Karpas-422 (cell line): ENCODE measurements at regions not wholly inside any gene's neighbourhood (a gene's known extent, or its start where the extent isn't known, plus 50 kb on each side); places are given as distances from the start of the nearest gene placed in this dataset.

Source experiments
- DNase-seq: peaks from one replicate; pipeline ENCODE4 v3.0.0-alpha.2; 2015
- H2AFZ ChIP-seq: fragments of 200-600 bp; sonication (generic); 2 replicates; pipeline ENCODE4 v1.6.1; 2014; ENCODE audit warnings: antibody characterized with exemption, low read length, mixed read lengths
- H3K27ac ChIP-seq: fragments of 200-600 bp; sonication (generic); 2 replicates; pipeline ENCODE4 v1.5.1; 2014; ENCODE audit warnings: mild to moderate bottlenecking, low read length, moderate library complexity
- H3K27me3 ChIP-seq: fragments of 200-600 bp; sonication (generic); 2 replicates; pipeline ENCODE4 v1.6.1; 2014; ENCODE audit warnings: low read length, mixed read lengths
- H3K36me3 ChIP-seq: fragments of 200-600 bp; sonication (generic); 2 replicates; pipeline ENCODE4 v1.6.1; 2014; ENCODE audit warnings: low read length, mixed read lengths; ENCODE audit not compliant: insufficient read depth
- H3K4me1 ChIP-seq: fragments of 200-600 bp; sonication (generic); 2 replicates; pipeline ENCODE4 v1.6.1; 2014; ENCODE audit warnings: mild to moderate bottlenecking, low read length, mixed read lengths
- H3K4me2 ChIP-seq: fragments of 200-600 bp; sonication (generic); 2 replicates; pipeline ENCODE4 v1.6.1; 2014; ENCODE audit warnings: low read length, low read depth, mild to moderate bottlenecking; ENCODE audit not compliant: poor library complexity, severe bottlenecking
- H3K4me3 ChIP-seq: fragments of 200-600 bp; sonication (generic); 2 replicates; pipeline ENCODE4 v1.5.1; 2014; ENCODE audit warnings: mild to moderate bottlenecking, antibody characterized with exemption, low read length, mixed read lengths
- H3K79me2 ChIP-seq: fragments of 200-600 bp; sonication (generic); 2 replicates; pipeline ENCODE4 v1.6.1; 2014; ENCODE audit warnings: mild to moderate bottlenecking, low read length, mixed read lengths
- H3K9ac ChIP-seq: fragments of 200-600 bp; sonication (generic); 2 replicates; pipeline ENCODE4 v1.6.0; 2014; ENCODE audit warnings: low read length
- H3K9me2 ChIP-seq: fragments of 200-600 bp; sonication (generic), shearing (Covaris generic); replicated peaks from 2 replicates; pipeline ENCODE4 v1.6.0; 2014; ENCODE audit warnings: mild to moderate bottlenecking, low read length, moderate library complexity; ENCODE audit not compliant: insufficient read depth
- H3K9me3 ChIP-seq: fragments of 300-700, 200-600 bp; sonication (generic); 2 replicates; pipeline ENCODE4 v1.6.1; 2014; ENCODE audit warnings: low read length, mixed read lengths
- H4K20me1 ChIP-seq: fragments of 200-600 bp; sonication (generic); 2 replicates; pipeline ENCODE4 v1.6.1; 2014; ENCODE audit warnings: mild to moderate bottlenecking, antibody characterized with exemption, low read length, low read depth; ENCODE audit not compliant: insufficient read depth

DNA sequence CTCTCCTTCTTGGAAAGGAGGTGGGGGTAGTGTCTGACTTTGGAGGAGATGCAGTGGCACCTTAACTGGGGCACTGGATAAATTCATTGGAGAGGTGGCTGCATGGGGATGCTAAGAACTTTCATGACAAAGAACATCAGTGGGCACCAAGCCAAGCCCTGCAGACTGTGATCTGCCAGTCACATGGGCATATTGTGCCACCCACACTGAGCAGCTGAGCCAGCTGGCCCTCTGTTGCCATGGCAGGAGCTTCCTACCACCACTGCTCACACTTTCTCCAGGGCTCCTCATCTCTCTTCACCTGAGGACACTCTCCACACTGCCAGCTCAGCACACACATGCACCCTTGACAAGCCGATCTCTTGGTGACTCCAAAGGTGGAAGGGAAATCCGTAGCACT lies 715.6 kb downstream of the QKI start:
- no peak overlapping the region for H3K9ac ChIP-seq
- H3K4me2 ChIP-seq = no peak overlapping the region
- no peaks in the 10 kb centered on the region for H3K36me3 ChIP-seq
- no peaks in the 10 kb centered on the region for H3K79me2 ChIP-seq
- H3K4me3 ChIP-seq = no peak overlapping the region
- DNase-seq = no peak
- no peak overlapping the region for H3K27ac ChIP-seq
- no peaks in the 10 kb centered on the region for H4K20me1 ChIP-seq
- H3K27me3 ChIP-seq = no peaks in the 10 kb centered on the region
- no peaks in the 10 kb centered on the region for H3K4me1 ChIP-seq
- no peak overlapping the region for H2AFZ ChIP-seq
- H3K9me3 ChIP-seq = peaks cover 13% of the 10 kb centered on the region
- no peaks in the 10 kb centered on the region for H3K9me2 ChIP-seq

DNA sequence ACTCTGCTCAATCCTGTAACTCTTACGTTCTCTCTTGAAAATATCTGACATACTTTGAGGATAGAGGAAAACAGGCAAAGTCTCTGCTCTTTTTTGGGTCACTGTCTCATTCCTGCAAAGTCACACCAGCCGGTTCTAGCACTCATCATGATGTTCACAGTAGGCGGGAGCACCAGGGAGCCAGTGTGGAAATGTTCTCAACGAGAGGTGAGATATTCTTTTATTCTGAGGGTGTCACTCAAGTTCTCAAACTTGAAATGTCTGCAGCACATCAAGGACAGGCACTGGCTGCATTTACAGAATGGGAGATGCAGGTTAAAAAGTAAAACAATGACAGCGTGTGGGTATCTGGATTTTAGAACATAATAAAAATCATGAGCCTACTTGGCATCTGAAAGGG lies 714.7 kb downstream of the QKI start:
- no peaks in the 10 kb centered on the region for H4K20me1 ChIP-seq
- no peaks in the 10 kb centered on the region for H3K4me1 ChIP-seq
- H3K36me3 ChIP-seq = no peaks in the 10 kb centered on the region
- no peak overlapping the region for H3K9ac ChIP-seq
- no peaks in the 10 kb centered on the region for H3K9me2 ChIP-seq
- H3K9me3 ChIP-seq = peaks cover 15% of the 10 kb centered on the region
- DNase-seq = no peak
- no peak overlapping the region for H3K4me2 ChIP-seq
- H3K27ac ChIP-seq = no peak overlapping the region
- H3K79me2 ChIP-seq = no peaks in the 10 kb centered on the region
- no peak overlapping the region for H3K4me3 ChIP-seq
- H3K27me3 ChIP-seq = no peaks in the 10 kb centered on the region
- H2AFZ ChIP-seq = no peak overlapping the region

DNA sequence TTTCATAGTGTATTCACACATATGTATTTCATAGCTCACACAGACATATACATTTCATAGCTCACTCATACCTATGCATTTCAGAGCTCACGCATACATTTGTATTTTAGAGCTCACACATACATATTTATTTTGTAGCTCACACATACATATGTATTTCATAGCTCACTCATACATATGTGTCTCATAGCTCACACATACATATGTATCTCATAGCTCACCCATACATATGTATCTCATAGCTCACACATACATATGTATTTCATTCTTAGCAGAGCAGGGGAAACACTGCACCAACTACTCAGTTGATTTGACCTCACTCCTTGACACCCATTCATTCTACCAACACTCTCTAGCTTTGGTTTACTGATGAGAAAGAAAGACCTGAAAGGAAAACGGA lies 713.6 kb downstream of the QKI start:
- H2AFZ ChIP-seq = no peak overlapping the region
- H3K27ac ChIP-seq = no peak overlapping the region
- no peaks in the 10 kb centered on the region for H4K20me1 ChIP-seq
- no peaks in the 10 kb centered on the region for H3K4me1 ChIP-seq
- H3K79me2 ChIP-seq = no peaks in the 10 kb centered on the region
- no peak for DNase-seq
- H3K4me2 ChIP-seq = no peak overlapping the region
- no peak overlapping the region for H3K9ac ChIP-seq
- no peak overlapping the region for H3K4me3 ChIP-seq
- no peaks in the 10 kb centered on the region for H3K36me3 ChIP-seq
- no peaks in the 10 kb centered on the region for H3K9me2 ChIP-seq
- H3K27me3 ChIP-seq = no peaks in the 10 kb centered on the region
- peaks cover 22% of the 10 kb centered on the region for H3K9me3 ChIP-seq

DNA sequence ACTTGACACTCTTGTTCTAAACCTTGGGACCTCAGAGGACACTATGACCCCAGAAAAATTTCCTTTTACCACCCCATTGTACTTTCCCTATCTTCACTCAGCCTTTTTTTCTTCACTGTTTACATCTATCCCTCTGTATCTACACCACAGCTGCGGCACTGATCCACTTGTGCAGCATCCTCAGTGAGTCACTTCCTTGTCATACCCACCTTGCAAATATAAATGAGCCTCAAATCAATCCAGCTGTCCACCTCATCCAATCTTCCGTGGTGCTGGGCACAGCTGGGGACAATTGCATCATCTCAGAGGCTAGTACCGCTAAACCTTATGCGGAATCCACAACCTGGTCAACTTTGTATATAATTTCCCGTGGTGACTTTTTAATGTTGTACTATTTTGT lies 710.5 kb downstream of the QKI start:
- H2AFZ ChIP-seq = no peak overlapping the region
- peaks cover 19% of the 10 kb centered on the region for H3K9me3 ChIP-seq
- no peaks in the 10 kb centered on the region for H3K79me2 ChIP-seq
- no peak for DNase-seq
- no peaks in the 10 kb centered on the region for H4K20me1 ChIP-seq
- no peaks in the 10 kb centered on the region for H3K36me3 ChIP-seq
- H3K27me3 ChIP-seq = no peaks in the 10 kb centered on the region
- no peaks in the 10 kb centered on the region for H3K4me1 ChIP-seq
- no peak overlapping the region for H3K27ac ChIP-seq
- H3K9me2 ChIP-seq = no peaks in the 10 kb centered on the region
- H3K4me3 ChIP-seq = no peak overlapping the region
- no peak overlapping the region for H3K9ac ChIP-seq
- H3K4me2 ChIP-seq = no peak overlapping the region

DNA sequence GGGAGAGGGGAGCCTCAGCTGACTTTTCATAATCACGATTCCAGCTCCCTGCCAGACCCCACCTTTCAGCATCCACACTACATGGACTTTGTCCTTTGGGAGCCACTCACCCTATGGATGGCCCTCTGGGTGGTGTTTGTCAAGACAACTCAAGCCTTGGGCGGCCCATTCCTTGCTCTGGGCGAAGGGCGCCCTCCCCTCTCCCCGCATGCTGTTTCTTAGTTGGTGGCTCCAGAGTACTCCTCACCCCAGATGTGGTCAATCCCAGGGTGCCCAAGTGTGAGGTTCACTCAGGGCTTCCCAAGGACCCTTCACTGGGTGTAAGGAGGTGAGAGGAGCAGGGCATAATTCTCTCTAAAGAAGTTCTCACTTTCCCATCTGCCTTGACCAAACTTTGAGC lies 710.0 kb downstream of the QKI start:
- Histone ChIP-seq H2AFZ (no peak overlapping the region), H3K4me1 (no peaks in the 10 kb centered on the region), H4K20me1 (no peaks in the 10 kb centered on the region), H3K9me3 (peaks cover 19% of the 10 kb centered on the region), H3K79me2 (no peaks in the 10 kb centered on the region), H3K9ac (no peak overlapping the region), H3K27me3 (no peaks in the 10 kb centered on the region), H3K4me3 (no peak overlapping the region), H3K4me2 (no peak overlapping the region), H3K36me3 (no peaks in the 10 kb centered on the region), H3K9me2 (no peaks in the 10 kb centered on the region), H3K27ac (no peak overlapping the region)
- DNase-seq = no peak

DNA sequence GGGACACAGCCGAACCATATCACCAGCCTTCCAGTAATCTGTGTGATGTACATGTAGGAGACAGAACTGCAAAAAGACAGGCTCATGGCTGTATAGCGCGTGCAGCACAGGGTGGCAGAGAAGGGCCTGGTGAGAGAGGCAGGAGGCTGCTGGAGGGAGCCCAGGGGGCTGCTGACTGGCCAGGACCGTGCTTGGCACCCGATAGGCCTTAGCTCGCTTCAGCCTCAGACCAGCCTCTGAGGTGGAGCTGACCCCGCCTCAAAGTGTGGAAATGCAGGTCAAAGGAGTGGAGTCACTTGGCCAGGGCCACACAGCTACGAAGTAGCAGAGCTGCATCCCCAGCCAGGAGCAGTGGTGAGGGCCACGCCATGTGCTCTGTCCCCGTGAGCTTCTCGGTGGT lies 707.6 kb downstream of the QKI start:
- Histone ChIP-seq H3K4me2 (no peak overlapping the region), H3K79me2 (no peaks in the 10 kb centered on the region), H2AFZ (no peak overlapping the region), H4K20me1 (no peaks in the 10 kb centered on the region), H3K27me3 (no peaks in the 10 kb centered on the region), H3K27ac (no peak overlapping the region), H3K9me2 (no peaks in the 10 kb centered on the region), H3K4me3 (no peak overlapping the region), H3K9ac (no peak overlapping the region), H3K4me1 (no peaks in the 10 kb centered on the region), H3K36me3 (no peaks in the 10 kb centered on the region), H3K9me3 (peaks cover 19% of the 10 kb centered on the region)
- DNase-seq = no peak

DNA sequence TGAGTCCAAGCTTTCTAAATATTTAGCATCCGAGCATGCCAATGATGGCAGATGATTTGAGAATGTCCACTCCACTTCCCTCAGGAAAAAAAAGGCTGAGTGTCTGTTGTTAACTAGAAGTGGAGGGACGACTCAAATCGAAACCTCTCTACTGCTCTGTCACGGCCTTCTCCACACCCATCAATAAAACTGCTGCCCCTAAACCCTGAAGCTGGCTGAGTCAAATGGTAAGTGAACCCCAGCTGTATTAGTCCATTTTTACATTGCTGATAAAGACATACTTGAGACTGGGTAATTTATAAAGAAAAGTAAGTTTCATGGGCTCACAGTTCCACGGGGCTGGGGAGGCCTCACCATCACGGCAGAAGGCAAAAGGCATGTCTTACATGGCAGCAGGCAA lies 707.0 kb downstream of the QKI start:
- no peaks in the 10 kb centered on the region for H3K27me3 ChIP-seq
- H3K9me2 ChIP-seq = no peaks in the 10 kb centered on the region
- no peak overlapping the region for H3K9ac ChIP-seq
- H3K4me1 ChIP-seq = no peaks in the 10 kb centered on the region
- no peaks in the 10 kb centered on the region for H4K20me1 ChIP-seq
- H3K4me3 ChIP-seq = no peak overlapping the region
- H3K4me2 ChIP-seq = no peak overlapping the region
- no peak for DNase-seq
- H3K79me2 ChIP-seq = no peaks in the 10 kb centered on the region
- peaks cover 19% of the 10 kb centered on the region for H3K9me3 ChIP-seq
- H3K27ac ChIP-seq = no peak overlapping the region
- no peaks in the 10 kb centered on the region for H3K36me3 ChIP-seq
- H2AFZ ChIP-seq = no peak overlapping the region

DNA sequence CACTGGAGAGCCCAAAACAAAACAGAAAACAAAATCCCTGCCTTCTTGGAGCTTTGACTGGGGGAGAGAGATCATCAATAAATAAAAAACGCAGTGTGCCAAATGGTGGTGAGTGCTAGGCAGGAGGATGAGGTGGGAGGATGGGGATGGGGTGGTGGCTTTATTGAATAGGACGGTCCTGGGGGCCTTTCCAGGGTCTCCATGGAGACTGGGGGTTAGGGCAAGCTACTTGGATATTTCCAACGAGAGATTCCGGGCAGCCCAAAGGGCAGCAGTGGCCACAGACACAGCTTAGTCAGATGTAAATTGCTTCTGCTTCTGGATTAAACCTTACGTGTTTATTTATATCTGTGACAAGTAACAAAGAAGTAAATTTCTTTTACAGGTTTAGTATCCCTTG lies 700.1 kb downstream of the QKI start:
- Histone ChIP-seq H2AFZ (no peak overlapping the region), H4K20me1 (no peaks in the 10 kb centered on the region), H3K4me3 (no peak overlapping the region), H3K36me3 (no peaks in the 10 kb centered on the region), H3K9me2 (no peaks in the 10 kb centered on the region), H3K27me3 (no peaks in the 10 kb centered on the region), H3K4me1 (no peaks in the 10 kb centered on the region), H3K4me2 (no peak overlapping the region), H3K9ac (no peak overlapping the region), H3K79me2 (no peaks in the 10 kb centered on the region), H3K27ac (no peak overlapping the region), H3K9me3 (peaks cover 11% of the 10 kb centered on the region)
- no peak for DNase-seq

DNA sequence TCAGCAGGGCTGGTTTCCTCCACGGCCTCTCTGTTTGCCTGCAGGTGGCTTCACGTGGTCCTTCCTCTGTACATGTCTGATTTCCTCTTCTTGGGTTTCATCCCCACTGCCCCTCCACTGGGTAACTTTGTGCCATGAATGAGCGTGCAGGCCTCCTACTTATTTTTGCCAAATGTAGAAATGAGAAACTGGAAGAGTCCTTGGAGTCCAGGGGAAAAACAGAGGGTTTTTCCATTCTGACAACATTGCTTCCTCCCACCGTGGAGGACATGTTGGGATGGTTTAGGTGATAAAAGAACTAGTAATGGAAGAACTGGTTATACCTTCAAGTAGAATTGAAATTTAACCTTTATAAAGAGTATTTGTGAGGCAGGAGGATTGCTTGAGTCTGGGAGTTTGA lies 699.5 kb downstream of the QKI start:
- DNase-seq = no peak
- Histone ChIP-seq H3K27ac (no peak overlapping the region), H2AFZ (no peak overlapping the region), H3K9me2 (no peaks in the 10 kb centered on the region), H3K36me3 (no peaks in the 10 kb centered on the region), H3K4me3 (no peak overlapping the region), H4K20me1 (no peaks in the 10 kb centered on the region), H3K4me1 (no peaks in the 10 kb centered on the region), H3K79me2 (no peaks in the 10 kb centered on the region), H3K27me3 (no peaks in the 10 kb centered on the region), H3K9ac (no peak overlapping the region), H3K4me2 (no peak overlapping the region), H3K9me3 (peaks cover 11% of the 10 kb centered on the region)
